HepG2 (cell line): ENCODE measurements at regions not wholly inside any gene's neighbourhood (a gene's known extent, or its start where the extent isn't known, plus 50 kb on each side); places are given as distances from the start of the nearest gene placed in this dataset.

Experiments used
- JDP2 ChIP-seq: sonication (generic); formaldehyde crosslinking; IDR thresholded peaks from 2 replicates; pipeline ENCODE4 v1.8.1; 2022; ENCODE audit warnings: missing genetic modification reagents, borderline replicate concordance
- KLF16 ChIP-seq, 2 experiments: sonication (generic) in 1 of 2; formaldehyde crosslinking in 1 of 2; IDR thresholded peaks; 2 replicates each; pipeline versions ENCODE4 v1.6.1 to v1.8.0; 2016 to 2023; ENCODE audit warnings: missing genetic modification reagents in 2 of 2, missing compliant biosample characterization in 1 of 2
- MED13 ChIP-seq: sonication (generic); formaldehyde crosslinking; IDR thresholded peaks from 2 replicates; pipeline ENCODE4 v1.5.0; 2020; ENCODE audit warnings: missing genetic modification reagents
- PAWR ChIP-seq: sonication (generic); formaldehyde crosslinking; IDR thresholded peaks from 2 replicates; pipeline ENCODE4 v1.4.0; 2020; ENCODE audit warnings: missing genetic modification reagents, mild to moderate bottlenecking, borderline replicate concordance
- PPARG ChIP-seq: conservative IDR thresholded peaks from 2 replicates; pipeline ENCODE4 v1.6.1; 2016; ENCODE audit warnings: missing biosample characterization, missing genetic modification reagents
- SCMH1 ChIP-seq: sonication (generic); formaldehyde crosslinking; IDR thresholded peaks from 2 replicates; pipeline ENCODE4 v1.9.0; 2021; ENCODE audit warnings: missing genetic modification reagents, mild to moderate bottlenecking, borderline replicate concordance
- TP53 ChIP-seq: sonication (generic); formaldehyde crosslinking; conservative IDR thresholded peaks from 2 replicates; pipeline ENCODE4 v1.4.0; 2020; ENCODE audit warnings: missing genetic modification reagents
- ZNF138 ChIP-seq: sonication (generic); formaldehyde crosslinking; IDR thresholded peaks from 2 replicates; pipeline ENCODE4 v1.5.0; 2020; ENCODE audit warnings: mild to moderate bottlenecking, low read depth, missing genetic modification reagents
- ZNF142 ChIP-seq: sonication (generic); formaldehyde crosslinking; IDR thresholded peaks from 2 replicates; pipeline ENCODE4 v1.4.0; 2020; ENCODE audit warnings: missing genetic modification reagents
- ZNF296 ChIP-seq: sonication (generic); formaldehyde crosslinking; conservative IDR thresholded peaks from 2 replicates; pipeline ENCODE4 v1.5.0; 2020; ENCODE audit warnings: mild to moderate bottlenecking, missing genetic modification reagents
- ZNF550 ChIP-seq: sonication (generic); formaldehyde crosslinking; IDR thresholded peaks from 2 replicates; pipeline ENCODE4 v1.4.0; 2020; ENCODE audit warnings: mild to moderate bottlenecking, missing genetic modification reagents, borderline replicate concordance
- ZNF678 ChIP-seq: sonication (generic); formaldehyde crosslinking; IDR thresholded peaks from 2 replicates; pipeline ENCODE4 v1.4.0; 2020; ENCODE audit warnings: mild to moderate bottlenecking, missing genetic modification reagents
- ZNF788 ChIP-seq: sonication (generic); formaldehyde crosslinking; IDR thresholded peaks from 2 replicates; pipeline ENCODE4 v1.5.0; 2020; ENCODE audit warnings: mild to moderate bottlenecking, missing genetic modification reagents, borderline replicate concordance
- ZNF850 ChIP-seq: sonication (generic); formaldehyde crosslinking; conservative IDR thresholded peaks from 2 replicates; pipeline ENCODE4 v1.9.0; 2021; ENCODE audit warnings: mild to moderate bottlenecking, missing genetic modification reagents
- ZNF883 ChIP-seq: sonication (generic); formaldehyde crosslinking; IDR thresholded peaks from 2 replicates; pipeline ENCODE4 v1.5.1; 2020; ENCODE audit warnings: mild to moderate bottlenecking, missing genetic modification reagents; ENCODE audit errors: not compliant biosample characterization
- ZSCAN20 ChIP-seq: sonication (generic); formaldehyde crosslinking; IDR thresholded peaks from 2 replicates; pipeline ENCODE4 v1.4.0; 2020; ENCODE audit warnings: missing genetic modification reagents, mild to moderate bottlenecking, borderline replicate concordance
- TF ChIP-seq, protein P1 (sequence below): sonication (generic); formaldehyde crosslinking; IDR thresholded peaks from 2 replicates; pipeline ENCODE4 v1.4.0; 2020; ENCODE audit warnings: missing genetic modification reagents
- TF ChIP-seq, protein P2 (sequence below): sonication (generic); formaldehyde crosslinking; IDR thresholded peaks from 2 replicates; pipeline ENCODE4 v1.4.0; 2020; ENCODE audit warnings: missing genetic modification reagents

- no peak for TF ChIP-seq ZNF142
- TF ChIP-seq, protein P1, sequence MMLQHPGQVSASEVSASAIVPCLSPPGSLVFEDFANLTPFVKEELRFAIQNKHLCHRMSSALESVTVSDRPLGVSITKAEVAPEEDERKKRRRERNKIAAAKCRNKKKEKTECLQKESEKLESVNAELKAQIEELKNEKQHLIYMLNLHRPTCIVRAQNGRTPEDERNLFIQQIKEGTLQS (CRISPR knock-in tag), result no peak
- TF ChIP-seq ZNF550 (CRISPR knock-in tag), result no peak
- no peak for TF ChIP-seq ZSCAN20 (CRISPR knock-in tag)
- TF ChIP-seq PAWR (CRISPR knock-in tag), result no peak
- TF ChIP-seq, protein P2, sequence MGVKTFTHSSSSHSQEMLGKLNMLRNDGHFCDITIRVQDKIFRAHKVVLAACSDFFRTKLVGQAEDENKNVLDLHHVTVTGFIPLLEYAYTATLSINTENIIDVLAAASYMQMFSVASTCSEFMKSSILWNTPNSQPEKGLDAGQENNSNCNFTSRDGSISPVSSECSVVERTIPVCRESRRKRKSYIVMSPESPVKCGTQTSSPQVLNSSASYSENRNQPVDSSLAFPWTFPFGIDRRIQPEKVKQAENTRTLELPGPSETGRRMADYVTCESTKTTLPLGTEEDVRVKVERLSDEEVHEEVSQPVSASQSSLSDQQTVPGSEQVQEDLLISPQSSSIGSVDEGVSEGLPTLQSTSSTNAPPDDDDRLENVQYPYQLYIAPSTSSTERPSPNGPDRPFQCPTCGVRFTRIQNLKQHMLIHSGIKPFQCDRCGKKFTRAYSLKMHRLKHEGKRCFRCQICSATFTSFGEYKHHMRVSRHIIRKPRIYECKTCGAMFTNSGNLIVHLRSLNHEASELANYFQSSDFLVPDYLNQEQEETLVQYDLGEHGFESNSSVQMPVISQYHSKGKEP (CRISPR knock-in tag), result no peak
- TF ChIP-seq ZNF788 (CRISPR knock-in tag), result no peak
- TF ChIP-seq ZNF678 (CRISPR knock-in tag), result no peak
- no peak for TF ChIP-seq ZNF850
- TF ChIP-seq MED13 (CRISPR knock-in tag), result no peak
- no peak for TF ChIP-seq ZNF296
- TF ChIP-seq SCMH1 (CRISPR knock-in tag), result no peak
- TF ChIP-seq KLF16 (CRISPR knock-in tag; IDR thresholded peaks at IDR 0.05), result no peak
- no peak for TF ChIP-seq ZNF138 (CRISPR knock-in tag)
- no peak for TF ChIP-seq TP53 (CRISPR knock-in tag)
- no peak for TF ChIP-seq JDP2 (CRISPR knock-in tag)
- TF ChIP-seq ZNF883 (CRISPR knock-in tag), result no peak
- no peak; the same call in 1 of the 2 replicates for TF ChIP-seq PPARG (CRISPR knock-in tag)
These were observed 203.5 kb upstream of the G2E3 start (continued) for GRCh38 chr14:30355431-30355913.
